A673 (cell line): ENCODE measurements at regions not wholly inside any gene's neighbourhood (a gene's known extent, or its start where the extent isn't known, plus 50 kb on each side); places are given as distances from the start of the nearest gene placed in this dataset.

Experiments used
- CTCF ChIP-seq: fragments of 300-800, 200-600 bp; sonication (generic); conservative IDR thresholded peaks from 2 replicates; pipeline ENCODE4 v1.5.1; 2017; ENCODE audit warnings: low read depth, mild to moderate bottlenecking, antibody characterized with exemption, low read length, moderate library complexity, mixed read lengths
- EZH2 ChIP-seq: fragments of 200-600 bp; sonication (generic); IDR thresholded peaks from 2 replicates; pipeline ENCODE4 v1.6.1; 2017; ENCODE audit warnings: borderline replicate concordance, low read depth, mild to moderate bottlenecking, mixed read lengths, antibody characterized with exemption, low read length; ENCODE audit not compliant: poor library complexity, severe bottlenecking

- TF ChIP-seq CTCF (no peak), EZH2 (no peak)
Measured at GRCh38 chr5:30994176-30994575, 199.3 kb upstream of the CDH6 start.
